H1 (cell line): ENCODE measurements at regions not wholly inside any gene's neighbourhood (a gene's known extent, or its start where the extent isn't known, plus 50 kb on each side); places are given as distances from the start of the nearest gene placed in this dataset.

Experiments used
- EGR1 ChIP-seq: IDR thresholded peaks from 2 replicates; pipeline ENCODE4 v1.6.1; 2011; ENCODE audit warnings: low read depth, low read length, borderline replicate concordance
- GTF2F1 ChIP-seq: IDR thresholded peaks from 2 replicates; pipeline ENCODE4 v1.6.1; 2012; ENCODE audit warnings: low read depth, low read length, improper control_type of control experiment, borderline replicate concordance
- SIX5 ChIP-seq: IDR thresholded peaks from 2 replicates; pipeline ENCODE4 v1.6.1; 2011; ENCODE audit warnings: mild to moderate bottlenecking, low read depth, low read length
- SP4 ChIP-seq: IDR thresholded peaks from 2 replicates; pipeline ENCODE4 v1.6.1; 2012; ENCODE audit warnings: low read length, inconsistent platforms

DNA sequence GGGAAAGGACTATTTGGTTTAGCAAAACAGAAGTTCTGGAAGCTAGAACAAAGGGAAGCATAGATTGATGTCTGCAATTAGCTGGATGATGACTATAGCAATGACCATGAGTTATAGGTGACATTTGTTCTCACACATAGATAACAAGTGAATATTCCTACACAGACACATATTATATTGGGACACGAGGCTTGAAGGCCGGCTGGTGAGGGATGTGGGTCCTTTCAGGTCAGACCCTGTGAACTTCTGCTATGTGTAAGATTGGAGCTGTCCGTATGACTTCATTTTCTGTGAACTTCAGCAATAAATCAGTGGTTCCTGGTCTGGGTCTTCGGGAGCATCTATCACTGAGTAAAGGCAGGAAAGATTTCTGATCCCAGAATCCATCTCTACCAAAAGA lies 253.6 kb upstream of the CFAP20DC start (continued):
- TF ChIP-seq GTF2F1 (no peak), EGR1 (no peak), SP4 (no peak), SIX5 (no peak)
- TF ChIP-seq, all 59 proteins: peak for 0
